ENCODE measurements at regions not wholly inside any gene's neighbourhood (a gene's known extent, or its start where the extent isn't known, plus 50 kb on each side); places are given as distances from the start of the nearest gene placed in this dataset.

DNA sequence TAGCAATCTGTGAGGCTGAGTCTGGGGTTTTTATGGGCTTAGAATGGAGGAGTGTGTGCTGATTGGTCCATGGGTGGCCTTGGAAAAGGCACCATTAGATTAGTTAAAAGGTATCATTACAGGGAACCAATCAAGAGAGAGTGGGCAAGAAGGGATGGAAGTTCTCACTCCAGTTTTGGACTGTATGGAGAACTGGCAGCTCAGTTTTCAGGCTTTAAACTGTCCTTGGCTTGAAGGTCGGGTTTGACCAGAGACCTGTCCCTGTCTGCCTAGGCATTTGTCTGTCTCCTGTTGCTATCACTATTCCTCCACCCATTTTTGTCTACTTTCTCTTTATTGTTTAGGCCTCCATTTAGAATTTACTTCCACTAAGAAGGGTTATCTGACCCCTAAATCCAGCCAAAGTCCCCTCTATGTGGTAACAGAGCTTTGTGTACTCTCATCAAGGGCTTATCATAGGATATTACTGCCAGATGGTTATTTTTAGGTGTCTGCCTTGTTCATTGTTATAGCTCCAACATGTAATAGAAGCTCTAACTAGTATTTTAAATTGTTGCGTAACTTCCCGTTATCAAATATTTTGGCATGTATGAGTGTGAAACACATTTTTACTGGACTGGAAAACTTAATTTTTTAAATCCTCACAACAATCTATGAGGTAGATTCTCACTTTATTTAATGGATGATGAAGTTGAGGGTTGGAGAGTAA lies 133.3 kb upstream of the SLC10A2 start:
- DNase-seq (ENCODE audit: extremely low read depth in 1 of 2, low read depth in 1 of 2): no peak

DNA sequence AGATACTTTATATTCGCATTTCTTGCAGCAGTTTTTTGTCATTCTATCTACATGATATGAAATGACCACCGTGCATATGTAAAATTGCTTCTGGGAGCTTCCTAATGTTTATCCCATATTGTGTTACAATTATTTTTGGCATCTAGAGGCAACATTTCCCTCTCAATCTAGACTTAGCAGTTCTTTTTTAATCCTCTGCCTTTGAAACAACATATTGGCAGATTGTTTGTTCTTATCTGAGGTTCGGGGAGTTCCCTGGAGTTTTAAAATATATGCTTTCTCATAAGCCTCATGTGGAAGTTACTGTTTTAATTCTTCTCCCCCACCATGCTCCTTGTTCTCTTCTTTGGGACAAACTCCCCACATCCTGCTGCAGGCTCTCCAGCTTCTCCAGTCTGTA lies 130.1 kb upstream of the SLC10A2 start:
- DNase-seq (ENCODE audit: extremely low read depth in 1 of 2, low read depth in 1 of 2): no peak

DNA sequence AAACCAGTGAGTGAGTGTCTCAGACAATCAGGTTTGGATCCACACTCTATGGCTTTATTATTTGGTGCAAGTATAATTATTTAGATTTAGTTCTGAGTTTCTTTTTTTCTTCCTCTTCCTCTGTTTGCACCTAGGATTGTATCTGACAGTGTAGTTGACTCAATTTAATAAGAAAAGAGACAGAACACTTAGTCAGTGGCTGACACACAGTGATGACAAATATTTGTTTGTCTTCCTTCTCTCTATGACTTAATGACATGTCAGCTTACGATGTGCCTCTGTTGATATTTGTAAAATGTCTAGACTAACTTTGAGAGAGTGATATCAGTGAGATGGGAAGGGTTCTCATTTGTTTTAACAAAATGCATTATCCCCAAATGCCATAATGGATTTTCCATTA lies 129.5 kb upstream of the SLC10A2 start:
- no peak for DNase-seq (ENCODE audit: extremely low read depth in 1 of 2, low read depth in 1 of 2)

DNA sequence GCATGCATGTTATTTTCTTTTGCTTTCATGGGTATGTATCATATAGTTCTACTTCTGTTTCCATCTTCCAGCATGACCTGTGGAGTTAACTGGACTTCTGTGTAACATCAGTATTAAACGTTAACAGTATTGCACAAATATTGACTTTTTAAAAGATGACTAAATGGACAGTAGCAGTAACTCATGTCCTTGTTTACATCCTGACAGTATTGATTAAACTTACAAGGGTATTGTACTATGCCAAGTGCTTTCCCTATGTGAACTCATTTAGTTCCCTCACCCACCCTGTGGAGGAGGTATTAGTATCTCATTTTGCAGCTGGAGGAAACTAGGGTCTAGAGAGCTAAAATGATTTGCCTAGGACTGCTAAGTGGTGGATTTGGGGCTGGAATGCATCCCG lies 128.7 kb upstream of the SLC10A2 start:
- DNase-seq (ENCODE audit: extremely low read depth in 1 of 2, low read depth in 1 of 2): no peak

DNA sequence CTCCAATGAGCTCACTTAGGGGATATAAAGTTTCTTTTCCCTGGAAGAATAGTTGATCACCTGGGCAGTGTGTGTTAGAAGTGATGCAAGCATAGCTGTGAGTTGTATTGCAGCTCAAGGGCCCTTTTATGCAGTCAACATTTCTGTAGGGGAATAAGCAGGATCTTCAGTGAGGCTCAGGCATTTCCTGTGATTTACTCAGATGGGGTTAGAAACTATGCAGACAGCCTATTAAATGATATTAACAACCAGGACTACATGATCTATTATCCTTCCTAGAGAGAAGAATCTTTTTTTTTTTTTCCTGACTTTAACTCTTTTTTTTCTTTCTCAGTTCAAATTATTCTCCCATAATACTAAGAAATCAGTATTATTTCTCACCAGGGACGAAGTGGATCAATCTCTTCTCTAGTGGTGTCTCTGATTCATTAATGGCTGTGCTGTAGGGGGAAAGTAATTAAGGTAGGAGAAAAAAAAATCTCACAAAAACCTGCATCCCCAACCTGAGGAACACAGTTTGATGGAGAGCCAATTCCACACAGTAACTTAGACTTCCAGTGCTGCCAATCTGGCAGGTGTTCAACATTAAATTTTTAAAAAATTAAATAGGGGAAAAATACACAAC lies 126.4 kb upstream of the SLC10A2 start:
- no peak for DNase-seq (ENCODE audit: extremely low read depth in 1 of 2, low read depth in 1 of 2)

DNA sequence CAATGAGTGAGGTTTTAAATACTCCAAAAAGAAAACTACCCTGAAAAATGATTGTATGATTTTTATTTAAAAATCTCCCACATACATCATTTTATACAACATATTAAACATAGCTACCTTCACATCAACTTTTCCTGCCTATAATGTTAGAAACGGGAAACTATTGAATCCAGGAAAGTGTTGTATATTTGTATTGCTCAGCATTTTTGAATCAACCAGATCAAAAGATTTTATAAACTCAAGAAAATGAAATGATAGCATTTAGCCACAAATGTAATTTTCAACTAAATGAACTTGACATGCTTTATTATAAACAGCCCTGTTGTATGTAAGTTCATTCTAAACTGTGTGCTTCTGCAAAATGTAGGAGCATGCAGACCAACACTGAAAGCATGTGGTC lies 124.6 kb upstream of the SLC10A2 start:
- DNase-seq (ENCODE audit: extremely low read depth in 1 of 2, low read depth in 1 of 2): no peak

DNA sequence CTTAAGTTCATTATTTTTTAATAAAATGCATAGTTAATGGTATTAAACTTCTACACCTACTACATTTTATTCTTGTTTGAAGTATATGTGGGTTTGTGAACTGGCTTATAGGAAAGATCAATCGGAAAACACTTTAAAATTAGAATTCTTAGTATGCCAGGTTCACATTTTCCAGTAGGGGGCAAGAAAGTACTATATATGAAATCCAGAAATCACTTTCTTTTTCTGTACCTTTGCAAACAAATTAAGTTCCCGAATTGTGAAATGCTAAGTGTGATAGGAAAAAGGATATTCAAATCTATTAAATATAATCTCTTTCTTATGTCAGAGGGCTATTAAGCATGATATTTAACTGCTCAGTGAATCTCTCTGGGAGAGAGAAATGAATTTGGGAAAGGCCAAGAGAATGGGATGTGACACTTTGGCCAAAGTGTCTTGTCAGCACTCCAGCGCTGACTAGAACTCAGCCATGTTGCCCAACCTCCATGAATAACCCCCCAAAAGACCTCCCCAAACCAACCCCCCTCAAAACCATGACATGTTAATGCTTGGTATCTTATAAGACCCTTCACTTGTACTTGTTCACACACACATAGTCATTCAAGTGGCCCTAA lies 122.6 kb upstream of the SLC10A2 start:
- DNase-seq (ENCODE audit: extremely low read depth in 1 of 2, low read depth in 1 of 2): no peak

DNA sequence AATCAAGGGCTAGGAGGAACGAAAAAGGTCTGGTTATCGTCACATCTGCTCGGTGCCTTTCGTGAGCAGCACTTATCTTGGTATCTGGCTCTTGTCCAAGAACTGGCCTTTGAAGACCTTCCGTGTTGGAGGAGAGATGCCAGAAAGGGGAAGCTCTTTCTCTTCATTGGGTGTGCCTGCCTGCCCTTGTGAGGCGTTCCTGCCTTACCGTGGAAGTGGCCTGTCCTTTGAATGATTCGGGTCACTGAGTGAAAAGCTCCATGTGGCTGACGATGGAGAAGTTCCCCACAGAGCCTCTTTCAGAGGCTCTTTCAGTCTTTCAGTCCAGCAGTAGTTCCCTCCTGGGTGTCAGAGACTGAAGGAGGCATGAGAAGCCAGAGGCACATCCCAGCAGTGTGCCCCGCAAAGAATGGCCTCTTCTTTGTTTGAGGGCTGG lies 121.5 kb upstream of the SLC10A2 start:
- no peak for DNase-seq (ENCODE audit: extremely low read depth in 1 of 2, low read depth in 1 of 2)

DNA sequence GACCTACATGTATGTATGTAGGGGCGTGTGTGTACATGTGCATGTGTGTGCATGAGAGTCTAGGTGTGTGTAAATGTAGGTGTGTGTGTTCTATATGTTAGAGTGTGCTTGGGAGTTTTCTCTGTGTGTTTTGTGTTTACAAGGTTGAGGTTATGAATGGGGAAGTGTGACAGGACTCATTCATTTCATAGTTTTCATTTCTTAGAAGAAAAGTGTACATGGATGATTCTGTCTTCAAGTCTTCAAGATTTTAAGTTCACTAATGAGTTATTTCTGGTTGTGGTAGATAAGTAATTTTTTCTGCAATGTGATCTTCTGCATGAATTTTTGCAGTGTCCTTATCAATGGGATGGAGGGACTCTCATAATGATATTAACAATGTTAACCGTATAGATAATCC lies 118.2 kb upstream of the SLC10A2 start:
- DNase-seq (ENCODE audit: extremely low read depth in 1 of 2, low read depth in 1 of 2): no peak

DNA sequence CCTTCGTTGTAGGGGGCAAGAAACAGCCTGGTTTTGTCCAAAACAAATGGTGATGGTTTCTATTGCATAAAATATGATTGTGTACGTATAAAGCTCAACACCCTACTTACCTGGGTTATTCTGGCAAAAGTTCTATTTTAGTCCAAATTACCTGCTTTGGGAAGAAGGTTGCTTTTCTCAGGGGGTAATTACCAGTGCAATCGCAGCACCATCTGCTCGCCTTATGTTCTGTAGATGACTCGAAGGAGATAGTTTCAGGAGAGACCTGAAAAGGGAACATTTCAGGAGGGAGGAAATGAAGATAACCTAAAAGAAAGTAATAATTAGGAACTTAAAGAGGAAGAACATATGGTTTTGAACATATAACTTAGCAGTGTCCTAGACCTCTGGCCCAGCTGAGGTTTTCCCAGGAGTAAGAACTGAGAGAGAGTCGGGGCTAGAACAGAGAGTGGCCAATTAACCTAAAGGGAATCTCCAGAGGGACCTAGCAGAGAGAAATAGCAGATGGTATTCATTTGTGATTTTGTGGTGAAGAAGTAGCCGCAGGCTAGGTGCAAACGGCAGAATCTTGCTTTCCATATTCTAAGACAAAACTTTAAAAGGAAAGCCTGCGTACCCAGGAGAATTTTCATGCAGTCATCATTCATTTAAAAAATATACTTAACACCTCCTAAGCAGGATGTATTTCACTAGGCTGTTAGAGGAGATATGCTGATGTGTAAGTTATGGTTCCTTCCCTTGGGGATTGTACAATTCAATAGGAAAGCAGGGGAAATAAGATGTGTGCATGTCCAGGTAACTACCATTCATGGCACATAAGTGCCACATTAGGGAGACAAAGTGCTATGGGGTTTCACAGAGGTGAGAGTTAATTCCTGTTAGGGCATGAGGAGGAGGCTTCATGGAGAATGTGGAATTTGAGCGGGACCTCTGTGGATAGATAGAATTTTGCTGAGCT lies 113.0 kb upstream of the SLC10A2 start:
- DNase-seq (ENCODE audit: extremely low read depth in 1 of 2, low read depth in 1 of 2): no peak

DNA sequence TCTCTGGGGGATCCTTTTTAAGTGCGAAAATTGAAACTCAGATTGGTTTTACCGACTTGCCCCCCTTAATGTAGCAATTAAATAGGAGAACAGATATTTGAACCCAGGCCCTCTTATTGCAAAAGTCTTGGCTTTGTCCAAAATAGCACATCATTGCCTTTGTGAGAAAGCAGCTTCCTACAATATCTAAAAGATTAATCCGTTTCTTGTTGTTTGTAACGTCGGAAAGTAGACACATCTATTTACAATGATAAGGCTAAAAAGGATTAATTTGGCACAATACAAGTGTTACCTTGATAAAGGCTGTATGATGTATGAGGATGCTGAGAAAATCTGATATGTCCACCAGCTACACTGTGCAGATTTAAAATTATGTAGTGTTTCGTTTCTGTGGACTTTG lies 108.7 kb upstream of the SLC10A2 start:
- DNase-seq (ENCODE audit: extremely low read depth in 1 of 2, low read depth in 1 of 2): no peak

DNA sequence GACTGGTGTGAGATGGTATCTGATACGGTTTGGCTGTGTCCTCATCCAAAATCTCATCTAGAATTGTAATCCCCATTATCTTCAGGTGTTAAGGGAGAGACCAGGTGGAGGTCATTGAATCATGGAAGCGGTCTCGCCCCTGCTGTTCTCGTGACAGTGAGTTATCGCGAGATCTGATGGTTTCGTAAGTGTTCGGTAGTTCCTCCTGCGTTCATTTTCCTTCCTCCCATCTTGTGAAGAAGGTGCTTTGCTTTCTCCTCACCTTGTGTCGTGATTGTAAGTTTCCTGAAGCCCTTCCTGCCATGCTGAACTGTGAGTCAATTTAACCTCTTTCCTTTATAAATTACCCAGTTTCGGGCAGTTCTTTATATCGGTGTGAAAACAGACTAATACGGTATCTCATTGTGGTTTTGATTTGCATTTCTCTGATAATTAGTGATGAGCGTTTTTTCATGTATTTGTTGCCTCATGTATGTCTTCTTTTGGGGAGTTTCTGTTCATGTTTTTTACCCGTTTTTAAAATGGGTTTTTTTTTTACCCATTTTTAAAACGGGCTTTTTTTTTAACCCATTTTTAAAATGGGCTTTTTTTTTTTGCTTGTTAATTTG lies 102.8 kb upstream of the SLC10A2 start:
- no peak for DNase-seq (ENCODE audit: extremely low read depth in 1 of 2, low read depth in 1 of 2)

DNA sequence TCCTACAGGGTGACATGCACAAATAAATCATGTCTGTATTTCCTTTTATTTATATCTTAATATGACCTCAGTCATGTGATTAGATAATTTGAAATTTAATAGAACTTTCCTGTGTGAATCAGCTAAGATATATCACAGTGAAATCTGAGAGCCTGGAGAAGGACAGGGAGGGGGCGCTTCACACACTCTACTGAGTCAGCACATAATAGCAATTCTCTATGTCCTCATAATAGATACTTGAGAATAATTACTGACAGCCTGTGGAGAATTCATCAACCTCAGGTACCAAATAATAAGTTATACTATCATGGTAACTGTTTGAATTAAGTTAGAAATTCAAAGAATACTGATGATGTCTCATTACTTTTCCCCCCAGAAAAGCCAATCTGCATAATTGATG lies 98.0 kb upstream of the SLC10A2 start:
- no peak for DNase-seq (ENCODE audit: extremely low read depth in 1 of 2, low read depth in 1 of 2)

DNA sequence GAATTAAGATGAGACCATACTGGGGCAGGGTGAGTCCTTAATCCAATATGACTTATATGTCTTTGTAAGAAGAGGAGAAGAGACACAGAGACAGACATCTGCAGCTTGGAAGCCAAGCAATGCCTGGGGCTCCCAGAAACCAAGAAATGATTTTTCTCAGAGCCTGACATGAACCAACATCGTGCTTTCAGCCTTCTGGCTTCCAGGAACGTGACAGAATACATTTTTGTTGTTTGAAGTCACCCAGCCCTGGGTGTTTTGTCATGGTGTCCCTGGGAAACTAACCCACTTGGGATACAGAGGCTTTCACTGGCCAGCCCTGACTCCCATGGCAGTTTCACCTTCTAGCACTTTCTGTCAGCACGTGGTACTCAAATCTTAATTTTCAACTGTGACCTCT lies 95.3 kb upstream of the SLC10A2 start:
- no peak for DNase-seq (ENCODE audit: extremely low read depth in 1 of 2, low read depth in 1 of 2)

DNA sequence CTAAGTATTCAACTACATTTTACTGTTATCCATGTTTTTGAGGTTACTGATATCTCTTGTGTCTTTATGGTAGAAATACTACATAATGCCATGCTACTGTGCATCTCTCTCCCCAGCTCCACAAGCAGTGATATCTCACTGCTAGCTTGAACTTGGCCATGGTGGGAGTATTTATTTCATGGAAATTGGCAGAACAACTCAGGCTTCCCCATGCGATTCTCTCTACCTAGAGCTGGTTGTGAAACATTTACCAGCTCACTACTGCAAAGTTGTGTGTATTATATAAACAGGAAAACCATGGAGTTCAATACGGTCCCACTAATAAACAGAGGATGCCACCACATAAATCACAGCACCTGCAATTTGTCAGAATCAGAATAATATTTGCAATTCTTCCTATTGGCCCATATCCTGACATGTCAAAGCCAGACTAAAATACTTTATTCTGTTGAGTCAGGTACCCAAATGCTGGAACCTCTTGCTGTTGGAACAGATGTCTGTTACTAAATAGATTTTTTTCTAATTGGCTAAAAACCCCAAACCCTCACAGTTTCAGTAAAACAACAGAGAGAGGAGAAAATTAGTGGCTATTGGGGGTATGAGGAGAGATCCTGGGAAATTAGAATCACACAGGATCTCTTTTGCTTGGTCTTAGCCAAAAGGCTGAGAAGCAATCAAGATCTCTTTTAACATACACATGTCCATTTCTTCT lies 91.4 kb upstream of the SLC10A2 start:
- DNase-seq (ENCODE audit: extremely low read depth in 1 of 2, low read depth in 1 of 2): no peak

DNA sequence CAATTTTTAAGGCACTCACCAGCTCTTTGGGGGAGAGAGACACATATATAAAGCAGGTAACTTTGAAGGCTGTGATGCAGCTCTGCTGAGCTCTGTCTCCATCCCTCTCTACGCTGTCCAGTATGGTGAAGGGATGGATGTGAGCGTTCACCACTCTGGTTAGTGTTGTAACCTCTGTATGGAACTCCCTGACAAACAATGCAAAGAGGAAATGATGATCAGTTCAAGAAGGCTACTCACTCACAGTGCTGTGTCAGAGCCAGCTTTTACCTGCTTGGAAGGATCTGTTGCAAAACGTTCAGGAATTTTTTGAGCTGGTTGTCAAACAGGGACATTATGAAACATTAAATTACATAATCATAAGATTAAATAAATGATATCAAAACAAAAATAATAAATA lies 90.8 kb upstream of the SLC10A2 start:
- no peak for DNase-seq (ENCODE audit: extremely low read depth in 1 of 2, low read depth in 1 of 2)

DNA sequence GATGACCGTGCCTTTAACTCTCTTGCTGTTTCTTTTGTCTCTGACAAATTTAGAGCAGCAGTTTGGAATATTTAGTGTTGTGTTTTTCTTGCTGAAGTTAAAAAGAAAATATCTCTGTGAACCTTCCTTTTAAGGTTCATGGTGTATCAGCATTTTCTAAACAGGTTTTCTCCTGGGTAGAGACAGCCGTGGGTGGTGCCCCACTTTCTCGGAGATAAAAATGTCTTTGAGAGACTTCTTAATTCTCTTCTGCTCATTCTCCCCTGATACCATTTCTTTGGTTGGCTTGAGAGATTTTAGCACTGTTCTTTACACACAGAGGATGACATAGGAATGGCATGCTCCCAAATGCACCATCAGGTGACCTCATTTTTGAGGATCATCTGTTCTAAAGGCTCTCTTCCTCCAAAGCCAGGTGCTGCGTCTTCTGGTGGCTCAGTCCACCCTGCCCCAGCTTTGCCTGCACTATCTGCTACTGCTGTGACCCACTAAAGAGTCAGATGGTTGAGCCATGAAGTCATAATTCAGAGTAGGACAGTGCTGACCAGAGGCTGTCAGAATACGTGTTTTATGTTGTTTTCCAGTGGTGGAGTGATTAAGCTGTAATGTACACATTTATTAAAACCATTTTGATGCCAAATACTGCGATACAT lies 90.3 kb upstream of the SLC10A2 start:
- no peak for DNase-seq (ENCODE audit: extremely low read depth in 1 of 2, low read depth in 1 of 2)

DNA sequence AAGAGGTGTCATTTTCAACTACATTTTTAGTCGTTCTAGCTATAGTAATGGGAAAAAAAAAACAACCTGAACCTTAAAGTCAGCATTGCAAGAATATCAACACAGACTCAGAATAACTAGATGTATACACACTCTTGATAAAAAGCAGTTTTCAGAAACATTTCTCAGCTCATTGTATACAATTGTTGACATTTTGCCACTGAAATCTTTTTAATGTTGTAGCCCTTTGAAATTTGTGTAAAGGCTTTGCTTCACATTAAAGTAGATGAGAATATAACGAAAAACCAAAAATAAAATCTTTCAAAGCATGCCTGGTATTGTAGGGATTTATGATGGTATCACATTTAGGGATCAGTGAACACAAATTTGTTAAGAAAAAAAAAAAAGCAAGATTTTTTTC lies 87.2 kb upstream of the SLC10A2 start:
- DNase-seq (ENCODE audit: extremely low read depth in 1 of 2, low read depth in 1 of 2): no peak

DNA sequence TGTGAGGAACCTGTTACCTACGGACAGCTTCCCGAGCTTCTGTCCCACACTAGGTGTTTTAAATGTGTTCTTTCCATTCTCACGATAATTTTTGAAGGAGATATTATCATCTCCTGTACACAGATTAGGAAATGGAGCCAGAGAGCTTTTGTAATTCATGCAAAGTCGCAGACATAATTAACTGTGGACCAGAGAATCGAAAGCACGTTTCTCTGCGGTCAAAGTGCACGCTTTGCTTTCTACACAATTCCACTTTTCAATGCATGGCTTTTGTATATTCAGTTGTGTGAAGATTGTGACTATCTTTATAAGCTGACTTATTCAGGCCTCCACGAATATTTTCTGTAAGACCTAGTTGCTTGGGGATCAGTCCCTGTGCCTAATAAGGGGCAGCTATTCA lies 81.7 kb upstream of the SLC10A2 start:
- no peak for DNase-seq (ENCODE audit: extremely low read depth in 1 of 2, low read depth in 1 of 2)

DNA sequence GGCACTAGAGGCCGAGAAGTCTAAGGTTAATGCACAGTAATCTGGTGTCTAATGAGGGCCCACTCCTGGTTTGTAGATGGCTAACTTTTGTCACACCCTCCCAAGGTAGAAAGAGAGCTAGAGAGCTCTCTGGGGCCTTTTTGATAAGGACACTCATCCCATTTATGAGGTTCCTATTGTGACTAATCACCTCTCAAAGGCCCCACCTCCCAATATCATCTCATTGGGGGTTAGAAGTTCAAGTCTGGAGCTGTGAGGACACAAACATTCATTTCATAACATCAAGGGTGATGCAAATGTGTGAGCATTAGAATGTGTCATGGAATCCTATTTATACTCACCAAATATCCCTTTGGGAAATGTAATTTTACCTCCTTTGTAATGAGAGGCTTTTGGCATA lies 79.2 kb upstream of the SLC10A2 start:
- no peak for DNase-seq (ENCODE audit: extremely low read depth in 1 of 2, low read depth in 1 of 2)
